ENCODE measurements at regions not wholly inside any gene's neighbourhood (a gene's known extent, or its start where the extent isn't known, plus 50 kb on each side); places are given as distances from the start of the nearest gene placed in this dataset.
A peak's percentile ranks its signal among the peaks of the same experiment; 100 is the strongest.

GRCh38 chr7:20021831-20022230, 195.4 kb downstream of the MACC1 start:
- no peak overlapping the region for H3K4me3 ChIP-seq (ENCODE audit: low read depth, low read length)
- DNase-seq (ENCODE audit: low read depth): peak; percentile 47
- TF ChIP-seq CTCF (IDR thresholded peaks at IDR 0.05; ENCODE audit: insufficient read depth, low read depth, low read length, missing control alignments): no peak

- no peak for TF ChIP-seq CTCF (IDR thresholded peaks at IDR 0.05; ENCODE audit: insufficient read depth, low read depth, low read length, missing control alignments)
- H3K4me3 ChIP-seq (ENCODE audit: low read depth, low read length): no peak overlapping the region
Measured at GRCh38 chr7:20021066-20021465, 196.1 kb downstream of the MACC1 start.

GRCh38 chr7:20019757-20020432, 197.3 kb downstream of the MACC1 start:
- peak; percentile 49 for DNase-seq (ENCODE audit: low read depth)
- no peak overlapping the region for H3K4me3 ChIP-seq (ENCODE audit: low read depth, low read length)
- no peak for TF ChIP-seq CTCF (IDR thresholded peaks at IDR 0.05; ENCODE audit: insufficient read depth, low read depth, low read length, missing control alignments)

More at GRCh38 chr7:20021066-20021465, 196.1 kb downstream of the MACC1 start:
- DNase-seq (ENCODE audit: low read depth): no peak

DNA sequence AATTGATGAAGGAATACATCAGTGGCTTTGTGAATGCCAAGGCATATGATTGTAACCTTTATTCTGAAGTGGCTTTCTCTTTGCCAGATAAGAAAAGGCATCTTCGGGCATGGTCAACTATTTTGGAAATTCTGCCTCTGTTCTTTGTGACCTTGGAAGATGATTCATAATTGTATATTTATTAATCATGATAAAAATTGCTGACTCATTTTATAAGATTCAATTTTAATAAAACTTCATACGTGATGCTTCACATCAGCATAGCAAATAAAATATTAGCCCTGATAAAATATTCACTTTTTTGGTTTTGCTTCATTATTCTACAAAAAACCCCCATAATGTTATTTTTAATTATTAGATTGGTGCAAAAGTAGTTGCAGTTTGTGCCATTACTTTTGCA, 200.5 kb downstream of the MACC1 start:
- no peak overlapping the region for H3K4me3 ChIP-seq (ENCODE audit: low read depth, low read length)
- no peak for TF ChIP-seq CTCF (IDR thresholded peaks at IDR 0.05; ENCODE audit: insufficient read depth, low read depth, low read length, missing control alignments)
- no peak for DNase-seq (ENCODE audit: low read depth)

- no peak for TF ChIP-seq CTCF (IDR thresholded peaks at IDR 0.05; ENCODE audit: insufficient read depth, low read depth, low read length, missing control alignments)
- no peak overlapping the region for H3K4me3 ChIP-seq (ENCODE audit: low read depth, low read length)
- no peak for DNase-seq (ENCODE audit: low read depth)
Measured at GRCh38 chr7:20013536-20013935, 203.6 kb downstream of the MACC1 start.

GRCh38 chr7:20012100-20012499, 205.1 kb downstream of the MACC1 start:
- H3K4me3 ChIP-seq (ENCODE audit: low read depth, low read length): no peak overlapping the region
- TF ChIP-seq CTCF (IDR thresholded peaks at IDR 0.05; ENCODE audit: insufficient read depth, low read depth, low read length, missing control alignments): no peak
- DNase-seq (ENCODE audit: low read depth): no peak

DNA sequence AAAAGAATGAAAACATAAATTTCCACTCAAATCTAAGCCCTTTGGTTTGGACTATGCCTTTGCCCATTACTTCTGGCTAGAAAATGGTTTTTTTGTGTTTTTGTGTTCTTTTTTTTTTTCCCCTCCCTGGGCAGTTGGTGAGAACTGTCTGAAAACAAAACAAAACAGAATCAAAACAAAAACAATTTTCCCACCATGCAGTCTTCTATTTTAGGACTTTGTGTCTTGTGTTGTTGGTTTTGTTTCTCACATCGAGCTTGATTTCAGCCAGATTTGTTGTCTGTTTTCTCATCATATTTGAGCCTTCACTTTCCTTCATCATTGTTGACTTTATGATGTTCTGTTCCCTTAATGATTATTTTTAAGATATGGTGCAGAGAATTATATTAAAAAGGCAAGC, 206.3 kb downstream of the MACC1 start:
- no peak for DNase-seq (ENCODE audit: low read depth)
- H3K4me3 ChIP-seq (ENCODE audit: low read depth, low read length): no peak overlapping the region
- no peak for TF ChIP-seq CTCF (IDR thresholded peaks at IDR 0.05; ENCODE audit: insufficient read depth, low read depth, low read length, missing control alignments)

Measured in GM12865 (cell line).